NCI-H1436 (cell line): ENCODE measurements at regions not wholly inside any gene's neighbourhood (a gene's known extent, or its start where the extent isn't known, plus 50 kb on each side); places are given as distances from the start of the nearest gene placed in this dataset.
"Not testable (repeated sequence)": the region's sequence is repeated elsewhere in the genome, so short reads cannot be mapped to it uniquely, and the experiment has no call there.

ENCODE experiments used
- DNase-seq: peaks from one replicate; lab custom pipeline; 2025; lab: John Stamatoyannopoulos, UW

- DNase-seq = no peak
These were observed 131.4 kb upstream of the F3 start for GRCh38 chr1:94672934-94673333.

DNA sequence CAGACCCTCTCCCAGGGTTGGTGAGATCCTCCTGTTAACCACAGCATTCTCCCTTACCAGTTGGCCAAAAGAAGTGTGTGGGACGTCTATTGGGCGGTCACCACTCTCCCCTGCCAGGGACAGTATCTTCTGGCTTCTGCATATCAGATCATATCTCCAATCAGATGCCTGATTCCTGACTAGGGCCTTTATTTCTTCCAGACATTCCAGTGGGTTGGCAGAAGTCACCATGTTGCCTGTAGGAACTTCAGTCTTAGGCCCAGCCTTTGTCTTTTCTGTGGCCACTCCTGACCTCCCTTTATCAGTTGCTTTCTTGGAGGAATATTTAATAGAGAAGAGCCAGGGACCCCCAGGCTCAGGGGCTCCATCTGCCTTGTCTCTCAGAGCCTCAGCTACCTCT, 130.4 kb upstream of the F3 start:
- DNase-seq = no peak

- no peak for DNase-seq
These were observed 128.7 kb upstream of the F3 start for GRCh38 chr1:94670273-94670672.

GRCh38 chr1:94669198-94669597, 127.6 kb upstream of the F3 start:
- DNase-seq = no peak

DNA sequence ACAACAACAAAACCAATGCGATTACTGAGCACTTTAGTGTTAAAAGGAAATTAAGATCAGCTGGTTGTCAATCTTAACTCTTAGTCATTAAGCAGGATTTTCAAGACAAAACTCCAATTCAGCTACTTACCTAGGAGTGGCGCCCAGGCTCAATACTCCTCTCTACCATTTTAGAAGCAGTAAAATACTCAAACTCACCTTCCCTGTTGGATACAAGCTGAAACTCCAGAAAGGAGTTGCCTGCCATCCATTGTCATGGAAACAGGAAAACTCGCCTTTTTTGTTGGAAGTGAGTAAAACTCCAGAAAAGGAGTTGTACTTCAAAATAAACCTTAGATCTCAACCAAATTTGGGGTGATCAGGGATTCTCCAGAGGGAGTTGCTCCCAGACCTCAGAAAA, 127.0 kb upstream of the F3 start:
- no peak for DNase-seq

GRCh38 chr1:94667818-94668217, 126.3 kb upstream of the F3 start:
- no peak for DNase-seq

DNA sequence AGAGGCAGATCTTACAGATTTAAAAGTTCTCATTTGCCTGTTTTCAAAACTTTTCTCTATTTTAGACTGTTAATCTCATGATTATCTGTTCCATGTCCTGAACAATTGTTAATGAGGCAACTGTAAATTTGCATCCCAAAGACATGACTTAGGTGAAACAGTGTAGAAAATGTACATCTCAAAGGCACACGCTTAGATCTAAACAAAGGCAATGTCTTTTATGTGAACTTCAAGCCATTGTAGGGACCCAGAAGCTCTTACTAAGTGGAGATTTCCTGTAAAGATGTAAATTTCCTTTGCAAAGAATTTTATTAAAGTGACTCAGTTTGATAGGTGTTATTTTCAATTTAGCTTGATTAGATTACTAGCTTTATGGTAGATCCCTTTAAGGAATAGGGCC, 125.2 kb upstream of the F3 start:
- DNase-seq = no peak

DNA sequence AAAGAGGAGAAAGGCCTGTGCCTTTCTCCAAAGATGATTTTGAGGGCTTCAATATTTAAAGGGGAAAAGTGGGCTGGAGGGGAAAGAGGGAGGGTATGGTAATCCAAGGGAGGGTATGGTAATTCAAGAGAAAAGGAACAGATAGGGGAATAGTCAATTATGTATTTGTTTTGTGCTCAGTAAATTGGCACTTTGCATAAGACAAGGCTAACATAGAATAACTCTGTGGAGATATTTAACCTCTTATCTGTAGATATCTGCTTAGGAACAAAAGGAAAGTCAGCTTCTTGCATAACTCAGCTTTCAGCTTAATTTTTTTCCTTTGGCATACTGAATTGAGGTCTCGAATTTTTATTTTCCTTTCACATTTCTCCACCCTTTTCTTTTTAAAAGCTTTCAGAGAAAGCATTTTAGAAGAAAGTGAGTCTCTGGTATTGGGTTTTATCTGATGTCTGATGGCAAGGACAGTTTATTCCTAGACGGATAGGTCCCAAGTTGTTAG, 119.9 kb upstream of the F3 start:
- no peak for DNase-seq

DNA sequence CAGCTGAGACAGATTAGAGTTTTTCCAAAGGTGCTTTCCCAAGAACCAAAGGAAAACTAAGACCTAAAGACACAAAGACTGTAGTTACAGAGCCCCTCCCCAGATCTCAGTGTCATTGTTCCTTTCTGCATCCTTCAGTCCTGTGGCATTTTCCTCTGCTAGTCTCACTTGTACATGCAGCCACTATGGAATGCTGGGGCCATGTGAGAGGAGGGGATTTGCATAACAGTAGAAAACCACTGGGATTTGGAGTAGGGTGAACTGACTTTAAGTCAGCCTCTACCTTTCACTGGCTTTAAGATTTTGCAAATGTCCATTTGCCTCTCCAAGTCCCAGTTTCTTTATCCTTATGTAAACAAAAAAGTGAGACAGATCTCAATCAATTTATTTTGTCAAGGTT, 119.4 kb upstream of the F3 start:
- no peak for DNase-seq

GRCh38 chr1:94660258-94660657, 118.7 kb upstream of the F3 start:
- no peak for DNase-seq

- not testable (repeated sequence) for DNase-seq
These were observed 117.6 kb upstream of the F3 start for GRCh38 chr1:94659202-94659601.

- no peak for DNase-seq
These were observed 116.7 kb upstream of the F3 start for GRCh38 chr1:94658221-94658620.

DNA sequence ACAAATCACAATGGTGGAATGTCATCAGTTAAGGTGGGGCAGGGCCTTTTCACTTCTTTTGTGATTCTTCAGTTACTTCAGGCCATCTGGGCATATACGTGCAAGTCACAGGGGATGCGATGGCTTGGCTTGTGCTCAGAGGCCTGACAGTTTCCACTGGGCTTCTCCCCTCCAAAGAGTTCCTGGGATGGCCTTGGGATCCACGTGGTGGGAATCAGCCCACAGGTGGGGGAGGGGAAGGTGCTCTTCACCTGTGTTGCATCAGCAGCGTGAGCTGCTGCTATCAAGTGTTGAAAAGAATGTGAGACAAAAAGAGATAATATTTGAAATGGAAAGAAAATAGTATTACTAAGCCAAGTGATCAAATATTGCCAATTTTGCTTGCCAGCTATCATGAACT, 116.2 kb upstream of the F3 start:
- DNase-seq = not testable (repeated sequence)

GRCh38 chr1:94656967-94657366, 115.4 kb upstream of the F3 start:
- DNase-seq = no peak

GRCh38 chr1:94654919-94655318, 113.4 kb upstream of the F3 start:
- no peak for DNase-seq

GRCh38 chr1:94654459-94654858, 112.9 kb upstream of the F3 start:
- DNase-seq = no peak

- DNase-seq = no peak
These were observed 112.5 kb upstream of the F3 start for GRCh38 chr1:94654031-94654430.

DNA sequence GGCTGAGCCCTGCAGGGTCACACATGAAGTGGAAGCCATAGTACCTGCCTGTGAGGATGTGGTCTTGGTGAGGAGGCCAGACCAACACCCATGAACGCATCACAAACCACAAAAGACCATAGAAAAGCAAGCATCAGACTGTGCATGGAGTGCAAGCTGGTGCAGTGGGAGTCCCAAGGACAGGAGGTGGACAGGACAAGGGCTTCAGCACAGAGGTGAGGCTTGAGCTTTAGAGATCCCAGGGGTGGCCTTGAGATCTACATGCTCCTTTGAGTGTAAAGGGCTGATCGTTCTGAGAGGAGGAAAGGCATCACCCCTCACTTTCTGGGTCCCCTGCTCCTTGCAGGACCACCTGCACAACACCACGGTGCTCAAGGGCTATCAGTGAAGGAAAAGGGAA, 111.9 kb upstream of the F3 start:
- DNase-seq = no peak

- DNase-seq = no peak
These were observed 109.5 kb upstream of the F3 start for GRCh38 chr1:94651076-94651475.

GRCh38 chr1:94650301-94650700, 108.7 kb upstream of the F3 start:
- no peak for DNase-seq

DNA sequence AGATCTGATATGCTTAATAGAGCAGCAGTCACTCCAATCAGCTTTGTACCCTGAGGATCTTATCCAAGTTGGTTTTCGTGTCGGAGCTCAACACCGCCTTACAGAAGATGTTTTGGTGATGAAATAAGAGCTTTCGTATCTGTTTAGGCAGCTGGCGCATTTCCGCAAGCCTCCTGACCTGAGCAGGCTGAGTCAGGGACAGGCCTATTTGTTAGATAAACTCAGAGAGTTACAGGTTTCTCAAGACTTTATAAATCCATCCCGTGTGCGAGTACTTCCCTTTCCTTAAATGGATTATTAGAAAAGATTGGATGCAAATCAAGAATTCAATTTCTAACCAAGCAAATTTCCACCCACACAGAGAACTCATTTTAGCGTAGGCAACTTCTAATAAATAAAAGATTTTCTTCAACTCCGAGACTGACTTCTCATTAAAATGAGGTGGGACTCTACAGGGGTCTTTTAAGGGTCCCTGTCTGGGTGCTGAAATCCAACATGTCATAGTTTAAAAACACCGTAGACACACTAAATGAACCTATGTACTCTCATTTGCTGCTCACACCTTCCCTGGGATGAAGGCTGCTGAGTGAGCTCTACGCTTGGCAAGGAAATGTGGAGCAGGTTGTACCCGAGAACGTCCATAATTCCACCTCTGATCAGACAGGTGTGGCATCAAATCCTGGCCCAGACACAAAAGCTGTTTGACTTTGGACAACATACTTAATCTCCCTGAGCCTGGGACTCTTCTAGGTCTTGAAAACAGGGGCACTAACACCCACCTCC, 106.9 kb upstream of the F3 start:
- DNase-seq = no peak

DNA sequence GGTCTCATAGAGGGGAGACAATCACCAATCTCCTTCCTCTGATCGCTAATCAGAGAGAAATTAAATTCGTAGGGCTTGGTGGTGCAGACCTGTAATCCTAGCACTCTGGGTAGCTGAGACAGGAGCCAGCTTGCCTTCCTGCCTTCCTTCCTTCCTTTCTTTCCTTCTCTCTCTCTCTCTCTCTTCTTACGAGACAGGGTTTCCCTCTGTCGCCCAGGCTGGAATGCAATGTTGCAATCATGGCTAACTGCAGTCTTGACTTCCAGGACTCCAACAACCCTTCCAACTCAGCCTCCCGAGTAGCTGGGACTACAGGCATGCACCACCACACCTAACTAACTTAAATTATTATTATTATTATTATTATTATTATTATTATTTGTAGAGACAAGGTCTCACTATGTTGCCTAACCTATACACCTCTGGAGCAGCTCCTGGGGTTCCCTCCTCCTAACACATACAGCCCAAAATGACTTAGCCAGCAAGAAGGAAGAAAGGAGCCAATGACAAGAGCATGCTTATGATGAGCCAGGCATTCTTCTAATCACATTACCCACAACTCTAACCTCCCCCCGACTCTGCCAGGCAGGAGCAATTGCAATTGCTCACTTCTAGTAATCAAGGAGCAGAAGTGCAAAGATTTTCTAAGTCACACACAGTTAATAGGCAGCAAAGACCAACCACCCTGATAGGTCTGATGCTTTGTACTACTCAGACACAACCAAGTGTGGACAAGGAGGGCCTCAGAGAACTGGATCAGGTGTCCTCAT, 105.4 kb upstream of the F3 start:
- DNase-seq = no peak

DNA sequence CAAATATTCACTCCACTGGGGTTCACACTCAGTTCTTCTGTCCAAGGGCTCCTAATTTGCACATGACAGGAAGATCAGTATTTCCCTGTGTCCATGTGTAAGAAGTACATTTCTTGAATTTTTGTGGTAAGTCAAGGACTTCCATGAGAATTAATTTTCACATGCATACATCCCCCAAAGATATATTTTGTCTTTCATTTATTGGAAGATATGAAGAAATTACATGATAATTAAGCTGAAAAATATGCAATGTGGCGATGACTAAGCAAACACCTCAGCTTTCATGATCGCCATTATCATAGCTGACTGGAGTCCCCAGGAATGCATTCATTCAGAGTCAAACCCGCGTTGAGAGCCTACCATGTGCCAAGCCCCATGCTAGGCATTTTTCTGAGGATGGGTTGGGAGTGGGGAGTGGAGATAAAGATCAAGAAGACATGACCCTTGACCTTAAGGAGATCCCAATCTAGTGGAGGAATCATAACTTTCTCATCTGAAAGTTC, 104.6 kb upstream of the F3 start:
- no peak for DNase-seq
